ENCODE measurements at regions not wholly inside any gene's neighbourhood (a gene's known extent, or its start where the extent isn't known, plus 50 kb on each side); places are given as distances from the start of the nearest gene placed in this dataset.

DNA sequence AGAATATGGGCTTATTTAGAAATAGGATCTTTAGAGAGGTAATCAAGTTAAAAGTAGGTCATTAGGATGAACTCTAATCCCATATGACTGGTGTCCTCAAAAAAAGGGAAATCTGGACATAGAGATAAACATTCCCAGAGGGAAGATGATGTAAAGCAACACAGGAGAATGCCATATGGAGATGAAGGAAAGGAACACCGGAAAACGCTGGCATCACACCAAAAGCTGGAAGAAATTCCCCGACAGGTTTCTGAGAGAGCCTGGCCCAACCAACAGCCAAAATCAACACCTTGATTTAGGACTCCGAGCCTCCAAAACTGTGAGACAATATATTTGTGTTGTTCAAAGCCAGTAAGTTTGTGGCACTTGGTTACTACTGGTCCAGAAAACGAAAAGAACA, 296.7 kb downstream of the DSEL start:
- WGBS (ENCODE audit: extremely low coverage, insufficient read length, low lambda C conversion rate), result no CpG with 5 or more reads among the region's 5 CpGs
- Histone ChIP-seq H4K5ac (ENCODE audit: insufficient read length, low read depth, low read length) (no peak overlapping the region), H2BK15ac (ENCODE audit: low read depth, low read length) (no peak overlapping the region), H3K9me3 (ENCODE audit: control insufficient read depth, low read depth, low read length) (no peaks in the 10 kb centered on the region), H4K20me1 (ENCODE audit: control insufficient read depth, insufficient read depth, insufficient read length) (no peaks in the 10 kb centered on the region), H3K18ac (ENCODE audit: insufficient read length, low read depth, low read length) (no peak overlapping the region), H2BK5ac (ENCODE audit: insufficient read length, low read length) (no peak overlapping the region), H2AFZ (ENCODE audit: low read length) (no peak overlapping the region), H4K91ac (ENCODE audit: insufficient read length, low read depth, low read length) (no peak overlapping the region), H3K79me1 (ENCODE audit: insufficient read depth, low read depth, low read length, poor library complexity, severe bottlenecking) (no peaks in the 10 kb centered on the region), H3K4me1 (ENCODE audit: insufficient read depth, low read length) (no peaks in the 10 kb centered on the region), H3K27ac (ENCODE audit: insufficient read length, low read depth, low read length) (no peak overlapping the region), H4K8ac (replicated peaks; ENCODE audit: insufficient read length, low read depth, low read length) (no peak overlapping the region), H2BK120ac (ENCODE audit: low read depth, low read length, poor library complexity, severe bottlenecking) (no peak overlapping the region), H2BK12ac (ENCODE audit: insufficient read length, low read depth, low read length) (no peak overlapping the region), H2AK5ac (ENCODE audit: insufficient read length, low read length) (no peak overlapping the region), H3K56ac (ENCODE audit: insufficient read length, low read depth, low read length) (no peak overlapping the region), H3T11ph (ENCODE audit: low read length) (no peak overlapping the region), H3K79me2 (ENCODE audit: insufficient read depth, low read length) (no peaks in the 10 kb centered on the region), H3K27me3 (ENCODE audit: insufficient read depth, low read length) (no peaks in the 10 kb centered on the region), H3K4me2 (ENCODE audit: insufficient read depth, insufficient read length, low read length) (no peak overlapping the region), H3K9ac (ENCODE audit: extremely low read depth, insufficient read length, low read length) (no peak overlapping the region), H3K23me2 (ENCODE audit: insufficient read length, low read depth, low read length, poor library complexity, severe bottlenecking) (no peaks in the 10 kb centered on the region), H2BK20ac (ENCODE audit: low read depth, low read length, poor library complexity, severe bottlenecking) (no peak overlapping the region), H3K14ac (ENCODE audit: insufficient read depth, low read length) (no peak overlapping the region), H3K4ac (ENCODE audit: low read depth, low read length) (no peak overlapping the region), H3K23ac (ENCODE audit: insufficient read length, low read depth, low read length) (no peak overlapping the region)
- H3K4me3 Mint-ChIP-seq, result no peak overlapping the region
- TF ChIP-seq, protein P1, sequence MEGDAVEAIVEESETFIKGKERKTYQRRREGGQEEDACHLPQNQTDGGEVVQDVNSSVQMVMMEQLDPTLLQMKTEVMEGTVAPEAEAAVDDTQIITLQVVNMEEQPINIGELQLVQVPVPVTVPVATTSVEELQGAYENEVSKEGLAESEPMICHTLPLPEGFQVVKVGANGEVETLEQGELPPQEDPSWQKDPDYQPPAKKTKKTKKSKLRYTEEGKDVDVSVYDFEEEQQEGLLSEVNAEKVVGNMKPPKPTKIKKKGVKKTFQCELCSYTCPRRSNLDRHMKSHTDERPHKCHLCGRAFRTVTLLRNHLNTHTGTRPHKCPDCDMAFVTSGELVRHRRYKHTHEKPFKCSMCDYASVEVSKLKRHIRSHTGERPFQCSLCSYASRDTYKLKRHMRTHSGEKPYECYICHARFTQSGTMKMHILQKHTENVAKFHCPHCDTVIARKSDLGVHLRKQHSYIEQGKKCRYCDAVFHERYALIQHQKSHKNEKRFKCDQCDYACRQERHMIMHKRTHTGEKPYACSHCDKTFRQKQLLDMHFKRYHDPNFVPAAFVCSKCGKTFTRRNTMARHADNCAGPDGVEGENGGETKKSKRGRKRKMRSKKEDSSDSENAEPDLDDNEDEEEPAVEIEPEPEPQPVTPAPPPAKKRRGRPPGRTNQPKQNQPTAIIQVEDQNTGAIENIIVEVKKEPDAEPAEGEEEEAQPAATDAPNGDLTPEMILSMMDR (conservative IDR thresholded peaks at IDR 0.05), result no peak
- no peaks in the 10 kb centered on the region; a peak in 1 of 5 replicates for H3K9me3 Mint-ChIP-seq
- H3K27me3 Mint-ChIP-seq (ENCODE audit: low read depth), result no peaks in the 10 kb centered on the region
- H3K36me3 Mint-ChIP-seq (ENCODE audit: insufficient read depth in 1 of 3, low read depth in 3 of 3), result no peaks in the 10 kb centered on the region
- H3K27ac Mint-ChIP-seq, result no peak overlapping the region
- H3K4me1 Mint-ChIP-seq, result 0 out of 4 replicates have a peak, but pooled peaks cover 0 to 2% of the 10 kb centered on the region in 2 experiments
- no peak for DNase-seq
